HepG2 (cell line): ENCODE measurements at regions not wholly inside any gene's neighbourhood (a gene's known extent, or its start where the extent isn't known, plus 50 kb on each side); places are given as distances from the start of the nearest gene placed in this dataset.

Source experiments
- ATAC-seq: fragments of 200-7000 bp; cut with Tn5 transposase; 3 replicates; pipeline ENCODE4 v1.9.1; 2020; ENCODE audit warnings: mild to moderate bottlenecking, moderate library complexity
- BruUV-seq: library from RNA; stranded (reverse); fragments of 400-500 nt; replicated peaks from 2 replicates; lab custom pipeline; 2021; lab: Mats Ljungman, UMichigan
- CTCF ChIA-PET: fragments of 300-600 bp; formaldehyde crosslinking; extraction: SDS; loops from one replicate; lab custom pipeline; 2021; ENCODE audit warnings: low total read pairs, inconsistent platforms, low intra/inter-chr PET ratio; lab: Yijun Ruan, JAX
- POLR2A ChIA-PET: fragments of 350-600 bp; sonication (Branson Sonifier 250); formaldehyde crosslinking; loops from one replicate; lab custom pipeline; 2020; ENCODE audit warnings: antibody characterized with exemption, inconsistent platforms; lab: Yijun Ruan, JAX
- DNase-seq: peaks from one replicate; pipeline ENCODE4 v3.0.0-alpha.2; 2015; ENCODE audit warnings: low spot score
- FAIRE-seq: peaks from 3 replicates; lab custom pipeline; 2011; peaks lifted over from hg19 to GRCh38; lab: Jason Lieb, UNC
- H2AFZ ChIP-seq: one replicate; pipeline ENCODE4 v1.6.1; 2011; ENCODE audit warnings: low read length, inconsistent platforms
- H3K27ac ChIP-seq: fragments of 300-600 bp; 3 replicates; pipeline ENCODE4 v1.8.0; 2011; ENCODE audit warnings: mixed run types, mild to moderate bottlenecking, mixed read lengths, low read length, inconsistent platforms; ENCODE audit not compliant: insufficient read depth; ENCODE audit errors: extremely low read length
- H3K27me3 ChIP-seq, 2 experiments: fragments of 200-600 bp in 1 of 2; 2 replicates in 1 of 2; 3 replicates in 1 of 2; pipeline versions ENCODE4 v1.6.0 to v1.8.0; 2011; ENCODE audit warnings: low read length in 2 of 2, mild to moderate bottlenecking in 2 of 2, moderate library complexity in 2 of 2, inconsistent platforms in 1 of 2; ENCODE audit not compliant: insufficient read depth in 2 of 2, control insufficient read depth in 1 of 2
- H3K36me3 ChIP-seq, 2 experiments: fragments of 200-600 bp in 1 of 2; replicated peaks in 1 of 2; 2 replicates in 1 of 2; 3 replicates in 1 of 2; pipeline versions ENCODE4 v1.5.1 to v1.8.0; 2011; ENCODE audit warnings: low read length in 2 of 2, inconsistent platforms in 1 of 2; ENCODE audit not compliant: insufficient read depth in 2 of 2, control insufficient read depth in 1 of 2
- H3K4me1 ChIP-seq: 2 replicates; pipeline ENCODE4 v1.5.1; 2012; ENCODE audit warnings: low read length, inconsistent platforms; ENCODE audit not compliant: insufficient read depth
- H3K4me2 ChIP-seq: 2 replicates; pipeline ENCODE4 v1.6.0; 2011; ENCODE audit warnings: low read depth, low read length, inconsistent platforms
- H3K4me3 ChIP-seq, 3 experiments: fragments of 200-600 bp in 1 of 3; sonication (generic), shearing (Covaris generic) in 1 of 3; replicated peaks in 1 of 3; 2 replicates each; pipeline ENCODE4 v1.5.1; 2011 to 2016; ENCODE audit warnings: low read length in 3 of 3, inconsistent platforms in 2 of 3, low read depth in 2 of 3, mild to moderate bottlenecking in 2 of 3, control low read depth in 1 of 3, mixed read lengths in 1 of 3; ENCODE audit not compliant: insufficient read depth in 1 of 3
- H3K79me2 ChIP-seq: one replicate; pipeline ENCODE4 v1.6.1; 2011; ENCODE audit warnings: low read length, inconsistent platforms; ENCODE audit not compliant: insufficient read depth
- H3K9ac ChIP-seq: 2 replicates; pipeline ENCODE4 v1.6.0; 2011; ENCODE audit warnings: mild to moderate bottlenecking, low read depth, low read length, inconsistent platforms; ENCODE audit not compliant: insufficient read depth
- H3K9me3 ChIP-seq: 2 replicates; pipeline ENCODE4 v1.5.1; 2012; ENCODE audit warnings: mild to moderate bottlenecking, low read length
- H4K20me1 ChIP-seq: 2 replicates; pipeline ENCODE4 v1.6.0; 2011; ENCODE audit warnings: inconsistent platforms, mild to moderate bottlenecking, low read length, moderate library complexity; ENCODE audit not compliant: insufficient read depth
- HNF4G ChIP-seq, 2 experiments: sonication (generic) in 1 of 2; formaldehyde crosslinking in 1 of 2; IDR thresholded peaks; 2 replicates each; pipeline versions ENCODE4 v1.4.0 to v1.6.1; 2011 to 2020; ENCODE audit warnings: borderline replicate concordance in 2 of 2, low read depth in 2 of 2, mild to moderate bottlenecking in 2 of 2, low read length in 1 of 2, missing genetic modification reagents in 1 of 2, moderate library complexity in 1 of 2
- MYPOP ChIP-seq: sonication (generic); formaldehyde crosslinking; IDR thresholded peaks from 2 replicates; pipeline ENCODE4 v1.8.1; 2023; ENCODE audit warnings: mild to moderate bottlenecking, moderate library complexity, missing genetic modification reagents
- NAIF1 ChIP-seq: sonication (generic); formaldehyde crosslinking; IDR thresholded peaks from 2 replicates; pipeline ENCODE4 v1.5.0; 2020; ENCODE audit warnings: mild to moderate bottlenecking, missing genetic modification reagents, borderline replicate concordance
- SP1 ChIP-seq, 2 experiments: fragments of 450-650 bp in 1 of 2; sonication (generic) in 1 of 2; formaldehyde crosslinking in 1 of 2; IDR thresholded peaks; 2 replicates each; pipeline versions ENCODE4 v1.4.0 to v1.6.1; 2016 to 2020; ENCODE audit warnings: missing genetic modification reagents in 1 of 2
- SP4 ChIP-seq: sonication (generic); formaldehyde crosslinking; IDR thresholded peaks from 2 replicates; pipeline ENCODE4 v1.8.1; 2023; ENCODE audit warnings: mild to moderate bottlenecking, missing genetic modification reagents
- ZFP91 ChIP-seq: sonication (generic); formaldehyde crosslinking; IDR thresholded peaks from 2 replicates; pipeline ENCODE4 v1.9.0; 2022; ENCODE audit warnings: missing genetic modification reagents, mild to moderate bottlenecking, borderline replicate concordance
- ZNF33A ChIP-seq: sonication (generic); formaldehyde crosslinking; IDR thresholded peaks from 2 replicates; pipeline ENCODE4 v1.5.1; 2020; ENCODE audit warnings: missing genetic modification reagents, mild to moderate bottlenecking, moderate library complexity, borderline replicate concordance
- ZNF563 ChIP-seq: sonication (generic); formaldehyde crosslinking; IDR thresholded peaks from 2 replicates; pipeline ENCODE4 v1.8.0; 2022; ENCODE audit warnings: mild to moderate bottlenecking, moderate library complexity, missing genetic modification reagents
- ZNF619 ChIP-seq: sonication (generic); formaldehyde crosslinking; IDR thresholded peaks from 2 replicates; pipeline ENCODE4 v1.4.0; 2020; ENCODE audit warnings: mild to moderate bottlenecking, missing genetic modification reagents
- in situ Hi-C: cut with HindIII; loops from 2 replicates; pipeline ENCODE4 v1.10.0; 2017; ENCODE audit warnings: low pct_unique_long_range_greater_than_20kb; ENCODE audit not compliant: extremely low pct_ligation_motif_present
- intact Hi-C: fragments of 100-400 bp; cut with micrococcal nuclease; formaldehyde crosslinking; loops from one replicate; pipeline ENCODE4 v1.10.0; 2022; ENCODE audit not compliant: unreplicated experiment
- TF ChIP-seq, protein P1 (sequence below): IDR thresholded peaks from 2 replicates; pipeline ENCODE4 v1.6.1; 2016

GRCh38 chr11:24056051-24056450, 440.8 kb upstream of the LUZP2 start:
- Histone ChIP-seq H3K36me3 (no peaks in the 10 kb centered on the region), H3K27me3 (no peaks in the 10 kb centered on the region), H3K4me1 (no peaks in the 10 kb centered on the region), H2AFZ (no peak overlapping the region), H3K9ac (no peak overlapping the region), H3K79me2 (no peaks in the 10 kb centered on the region), H4K20me1 (no peaks in the 10 kb centered on the region), H3K9me3 (peaks cover 8% of the 10 kb centered on the region; the same call in 1 of the 2 replicates), H3K27ac (no peak overlapping the region), H3K4me3 (no peak overlapping the region), H3K4me2 (no peak overlapping the region)
- FAIRE-seq (no peak), ATAC-seq (no peak), DNase-seq (no peak)
- BruUV-seq = no TSS peak
- in situ Hi-C loops (no loop called here), intact Hi-C loops (no loop called here)
- ChIA-PET CTCF (no interaction called here), POLR2A (no interaction called here)
- TF ChIP-seq, protein P1, sequence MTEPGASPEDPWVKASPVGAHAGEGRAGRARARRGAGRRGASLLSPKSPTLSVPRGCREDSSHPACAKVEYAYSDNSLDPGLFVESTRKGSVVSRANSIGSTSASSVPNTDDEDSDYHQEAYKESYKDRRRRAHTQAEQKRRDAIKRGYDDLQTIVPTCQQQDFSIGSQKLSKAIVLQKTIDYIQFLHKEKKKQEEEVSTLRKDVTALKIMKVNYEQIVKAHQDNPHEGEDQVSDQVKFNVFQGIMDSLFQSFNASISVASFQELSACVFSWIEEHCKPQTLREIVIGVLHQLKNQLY (CRISPR knock-in tag) = no peak
- TF ChIP-seq NAIF1 (CRISPR knock-in tag) (no peak), SP4 (CRISPR knock-in tag) (no peak), ZNF33A (CRISPR knock-in tag) (no peak), ZFP91 (no peak), MYPOP (CRISPR knock-in tag) (no peak), ZNF563 (no peak), ZNF619 (no peak), HNF4G (IDR thresholded peaks at IDR 0.05; ENCODE audit: borderline replicate concordance, low read depth, low read length) (no peak), HNF4G (CRISPR knock-in tag; IDR thresholded peaks at IDR 0.05; ENCODE audit: borderline replicate concordance, low read depth) (no peak), SP1 (IDR thresholded peaks at IDR 0.05) (no peak), SP1 (CRISPR knock-in tag; IDR thresholded peaks at IDR 0.05) (no peak)
